Caco-2 (cell line): ENCODE measurements at regions not wholly inside any gene's neighbourhood (a gene's known extent, or its start where the extent isn't known, plus 50 kb on each side); places are given as distances from the start of the nearest gene placed in this dataset.

ENCODE experiments used
- BruUV-seq: library from RNA; stranded (reverse); fragments of 400-500 nt; replicated peaks from 2 replicates; lab custom pipeline; 2021; lab: Mats Ljungman, UMichigan
- CTCF ChIA-PET: fragments of 300-600 bp; sonication (Branson Sonifier 250); formaldehyde crosslinking; loops from one replicate; lab custom pipeline; 2022; ENCODE audit warnings: antibody characterized with exemption; lab: Charles Lee
- POLR2A ChIA-PET: fragments of 300-600 bp; sonication (Branson Sonifier 250); formaldehyde crosslinking; loops from one replicate; lab custom pipeline; 2022; ENCODE audit warnings: antibody characterized with exemption; lab: Charles Lee
- DNase-seq, 2 experiments: peaks; one replicate each; pipeline versions ENCODE4 v3.0.0 to v3.0.0-alpha.2; 2020 to 2022
- H3K27me3 ChIP-seq: replicated peaks from 2 replicates; pipeline ENCODE4 v1.6.0; 2011; ENCODE audit warnings: low read length; ENCODE audit not compliant: control insufficient read depth, insufficient read depth
- H3K36me3 ChIP-seq: 2 replicates; pipeline ENCODE4 v1.5.1; 2011; ENCODE audit warnings: low read length; ENCODE audit not compliant: control insufficient read depth, insufficient read depth
- H3K4me1 ChIP-seq: fragments of 250-450 bp; sonication (Bioruptor Pico); 2 replicates; pipeline ENCODE4 v1.5.1; 2020; ENCODE audit warnings: mild to moderate bottlenecking
- H3K4me3 ChIP-seq: 2 replicates; pipeline ENCODE4 v1.5.1; 2011; ENCODE audit warnings: low read depth, mild to moderate bottlenecking, control low read depth, low read length
- H3K9me3 ChIP-seq: fragments of 250-450 bp; sonication (Bioruptor Pico); 2 replicates; pipeline ENCODE4 v1.5.1; 2020; ENCODE audit warnings: mild to moderate bottlenecking, moderate library complexity
- H3K27ac Mint-ChIP-seq: one replicate; pipeline ENCODE4 v1.8.0; 2022; ENCODE audit warnings: mixed read lengths; ENCODE audit not compliant: unreplicated experiment
- H3K27me3 Mint-ChIP-seq: one replicate; pipeline ENCODE4 v1.8.0; 2022; ENCODE audit warnings: mixed read lengths; ENCODE audit not compliant: insufficient read depth, unreplicated experiment
- H3K36me3 Mint-ChIP-seq: one replicate; pipeline ENCODE4 v1.8.0; 2022; ENCODE audit warnings: mild to moderate bottlenecking, mixed read lengths; ENCODE audit not compliant: insufficient read depth, unreplicated experiment
- H3K4me1 Mint-ChIP-seq: one replicate; pipeline ENCODE4 v1.8.0; 2022; ENCODE audit warnings: low read depth, mixed read lengths; ENCODE audit not compliant: unreplicated experiment
- H3K4me3 Mint-ChIP-seq: one replicate; pipeline ENCODE4 v1.8.0; 2022; ENCODE audit warnings: mild to moderate bottlenecking, moderate library complexity, mixed read lengths; ENCODE audit not compliant: unreplicated experiment
- H3K9me3 Mint-ChIP-seq: one replicate; pipeline ENCODE4 v1.8.0; 2022; ENCODE audit warnings: mixed read lengths; ENCODE audit not compliant: unreplicated experiment
- CTCF ChIP-seq, 2 experiments: fragments of 200-600 bp in 1 of 2; IDR thresholded peaks; 1 replicate in 1 of 2; 2 replicates in 1 of 2; pipeline versions ENCODE4 v1.5.1 to v1.8.0; 2011 to 2022; ENCODE audit warnings: antibody characterized with exemption in 1 of 2, control low read depth in 1 of 2, inconsistent platforms in 1 of 2, low read depth in 1 of 2, low read length in 1 of 2, mild to moderate bottlenecking in 1 of 2, moderate library complexity in 1 of 2; ENCODE audit not compliant: insufficient read depth in 1 of 2, severe bottlenecking in 1 of 2, unreplicated experiment in 1 of 2
- intact Hi-C: fragments of 100-400 bp; cut with micrococcal nuclease; formaldehyde crosslinking; loops from one replicate; pipeline ENCODE4 v1.10.0; 2022; ENCODE audit not compliant: unreplicated experiment

GRCh38 chr6:87951751-87952150 lies 95.9 kb upstream of the SPACA1 start:
- TF ChIP-seq CTCF (IDR thresholded peaks at IDR 0.05; ENCODE audit: insufficient read depth in 1 of 2, low read depth in 1 of 2, low read length in 1 of 2, severe bottlenecking in 1 of 2, unreplicated experiment in 1 of 2): no peak
- intact Hi-C loops: no loop called here
- CTCF ChIA-PET: interaction anchor here (0.7 kb wide), 1 partner anchor 20 kb away, joined by 4 read pairs; no protein-coding TSS in a partner anchor
- no peaks in the 10 kb centered on the region for H3K27me3 ChIP-seq
- H3K9me3 ChIP-seq: no peaks in the 10 kb centered on the region
- no peaks in the 10 kb centered on the region for H3K36me3 ChIP-seq
- POLR2A ChIA-PET: no interaction called here
- Mint-ChIP-seq H3K9me3 (no peaks in the 10 kb centered on the region), H3K4me3 (no peak overlapping the region), H3K27me3 (peaks cover 9% of the 10 kb centered on the region), H3K27ac (no peak overlapping the region), H3K4me1 (no peaks in the 10 kb centered on the region), H3K36me3 (no peaks in the 10 kb centered on the region)
- no peak overlapping the region for H3K4me3 ChIP-seq
- no peak for DNase-seq
- BruUV-seq: no TSS peak
- H3K4me1 ChIP-seq: no peaks in the 10 kb centered on the region

GRCh38 chr6:87950614-87951013 lies 97.0 kb upstream of the SPACA1 start:
- Mint-ChIP-seq H3K27me3 (peaks cover 10% of the 10 kb centered on the region), H3K36me3 (no peaks in the 10 kb centered on the region), H3K4me1 (peaks cover 6% of the 10 kb centered on the region), H3K4me3 (no peak overlapping the region), H3K27ac (no peak overlapping the region), H3K9me3 (no peaks in the 10 kb centered on the region)
- Histone ChIP-seq H3K4me1 (no peaks in the 10 kb centered on the region), H3K36me3 (no peaks in the 10 kb centered on the region), H3K27me3 (no peaks in the 10 kb centered on the region), H3K4me3 (no peak overlapping the region), H3K9me3 (no peaks in the 10 kb centered on the region)
- BruUV-seq: no TSS peak
- CTCF ChIA-PET: no interaction called here
- intact Hi-C loops: no loop called here
- no peak for TF ChIP-seq CTCF (IDR thresholded peaks at IDR 0.05; ENCODE audit: insufficient read depth in 1 of 2, low read depth in 1 of 2, low read length in 1 of 2, severe bottlenecking in 1 of 2, unreplicated experiment in 1 of 2)
- DNase-seq: no peak
- POLR2A ChIA-PET: no interaction called here

- CTCF ChIA-PET: no interaction called here
- no peak for TF ChIP-seq CTCF (IDR thresholded peaks at IDR 0.05; ENCODE audit: insufficient read depth in 1 of 2, low read depth in 1 of 2, low read length in 1 of 2, severe bottlenecking in 1 of 2, unreplicated experiment in 1 of 2)
- DNase-seq: no peak
- no peak overlapping the region for H3K27ac Mint-ChIP-seq
- Histone ChIP-seq H3K36me3 (no peaks in the 10 kb centered on the region), H3K9me3 (no peaks in the 10 kb centered on the region), H3K4me3 (no peak overlapping the region), H3K27me3 (no peaks in the 10 kb centered on the region), H3K4me1 (0 out of 2 replicates have a peak, but pooled peaks cover 4% of the 10 kb centered on the region)
- H3K27me3 Mint-ChIP-seq: peaks cover 10% of the 10 kb centered on the region
- no peaks in the 10 kb centered on the region for H3K36me3 Mint-ChIP-seq
- POLR2A ChIA-PET: no interaction called here
- H3K4me1 Mint-ChIP-seq: peaks cover 7% of the 10 kb centered on the region
- no TSS peak for BruUV-seq
- no peak overlapping the region for H3K4me3 Mint-ChIP-seq
- H3K9me3 Mint-ChIP-seq: no peaks in the 10 kb centered on the region
- intact Hi-C loops: no loop called here
Observed at GRCh38 chr6:87949194-87949593, 98.4 kb upstream of the SPACA1 start.
